ENCODE measurements at regions not wholly inside any gene's neighbourhood (a gene's known extent, or its start where the extent isn't known, plus 50 kb on each side); places are given as distances from the start of the nearest gene placed in this dataset.

- TF ChIP-seq CTCF (IDR thresholded peaks at IDR 0.05; ENCODE audit: control insufficient read depth, extremely low read depth, insufficient read depth): no peak
- DNase-seq (ENCODE audit: low read depth): no peak
- H3K4me3 ChIP-seq (ENCODE audit: low read depth, low read length): no peak overlapping the region
These were observed 80.4 kb downstream of the ENGASE start for GRCh38 chr17:79154951-79155585.

- no peak for TF ChIP-seq CTCF (IDR thresholded peaks at IDR 0.05; ENCODE audit: control insufficient read depth, extremely low read depth, insufficient read depth)
- H3K4me3 ChIP-seq (ENCODE audit: low read depth, low read length): no peak overlapping the region
- DNase-seq (ENCODE audit: low read depth): no peak
These were observed 79.8 kb downstream of the ENGASE start for GRCh38 chr17:79154446-79154845.

- TF ChIP-seq CTCF (IDR thresholded peaks at IDR 0.05; ENCODE audit: control insufficient read depth, extremely low read depth, insufficient read depth): no peak
- DNase-seq (ENCODE audit: low read depth): no peak
- H3K4me3 ChIP-seq (ENCODE audit: low read depth, low read length): no peak overlapping the region
These were observed 78.9 kb downstream of the ENGASE start for GRCh38 chr17:79153367-79154130.

- TF ChIP-seq CTCF (IDR thresholded peaks at IDR 0.05; ENCODE audit: control insufficient read depth, extremely low read depth, insufficient read depth): no peak
- no peak for DNase-seq (ENCODE audit: low read depth)
- no peak overlapping the region for H3K4me3 ChIP-seq (ENCODE audit: low read depth, low read length)
These were observed 78.0 kb downstream of the ENGASE start for GRCh38 chr17:79152636-79153035.

GRCh38 chr17:79152110-79152509, 77.5 kb downstream of the ENGASE start:
- no peak overlapping the region for H3K4me3 ChIP-seq (ENCODE audit: low read depth, low read length)
- no peak for DNase-seq (ENCODE audit: low read depth)
- no peak for TF ChIP-seq CTCF (IDR thresholded peaks at IDR 0.05; ENCODE audit: control insufficient read depth, extremely low read depth, insufficient read depth)

- no peak overlapping the region for H3K4me3 ChIP-seq (ENCODE audit: low read depth, low read length)
- no peak for TF ChIP-seq CTCF (IDR thresholded peaks at IDR 0.05; ENCODE audit: control insufficient read depth, extremely low read depth, insufficient read depth)
- DNase-seq (ENCODE audit: low read depth): no peak
These were observed 76.2 kb downstream of the ENGASE start for GRCh38 chr17:79150799-79151198.

Measured in LNCaP clone FGC (cell line).